Activated B cell treated with CpG ODN at 0.5 μM for 24 hours (primary cell): ENCODE measurements at regions not wholly inside any gene's neighbourhood (a gene's known extent, or its start where the extent isn't known, plus 50 kb on each side); places are given as distances from the start of the nearest gene placed in this dataset.

ENCODE experiments used
- ATAC-seq: fragments of 200-7000 bp; cut with Tn5 transposase; one replicate; pipeline ENCODE4 v1.10.0; 2021; ENCODE audit warnings: low read depth, mild to moderate bottlenecking, moderate library complexity
- CTCF ChIA-PET: fragments of 350-600 bp; sonication (Branson Sonifier 250); formaldehyde crosslinking; loops from one replicate; lab custom pipeline; 2021; ENCODE audit warnings: antibody characterized with exemption; lab: Charles Lee
- POLR2A ChIA-PET: fragments of 350-600 bp; sonication (Branson Sonifier 250); formaldehyde crosslinking; loops from one replicate; lab custom pipeline; 2021; ENCODE audit warnings: antibody characterized with exemption; lab: Charles Lee
- DNase-seq: peaks from one replicate; pipeline ENCODE4 v3.0.0; 2022
- H3K27ac Mint-ChIP-seq: one replicate; pipeline ENCODE4 v1.8.0; 2020; ENCODE audit warnings: mixed read lengths
- H3K27me3 Mint-ChIP-seq: one replicate; pipeline ENCODE4 v1.8.0; 2021; ENCODE audit warnings: mixed read lengths
- H3K36me3 Mint-ChIP-seq: one replicate; pipeline ENCODE4 v1.8.0; 2021; ENCODE audit warnings: low read depth, mixed read lengths
- H3K4me1 Mint-ChIP-seq: one replicate; pipeline ENCODE4 v1.8.0; 2021; ENCODE audit warnings: mixed read lengths
- H3K4me3 Mint-ChIP-seq: one replicate; pipeline ENCODE4 v1.8.0; 2020; ENCODE audit warnings: mild to moderate bottlenecking, mixed read lengths
- H3K9me3 Mint-ChIP-seq: one replicate; pipeline ENCODE4 v1.8.0; 2020; ENCODE audit warnings: mixed read lengths
- CTCF ChIP-seq: fragments of 200-600 bp; IDR thresholded peaks from one replicate; pipeline ENCODE4 v1.8.0; 2022; ENCODE audit warnings: antibody characterized with exemption, mild to moderate bottlenecking
- intact Hi-C: fragments of 100-400 bp; cut with micrococcal nuclease; formaldehyde crosslinking; loops from one replicate; pipeline ENCODE4 v1.15.1; 2024

GRCh38 chr11:21909145-21909544 lies 283.7 kb upstream of the ANO5 start:
- Mint-ChIP-seq H3K27ac (no peak overlapping the region), H3K4me1 (no peaks in the 10 kb centered on the region), H3K27me3 (no peaks in the 10 kb centered on the region), H3K4me3 (no peak overlapping the region), H3K36me3 (no peaks in the 10 kb centered on the region), H3K9me3 (no peaks in the 10 kb centered on the region)
- CTCF ChIA-PET: no interaction called here
- intact Hi-C loops: no loop called here
- no peak for TF ChIP-seq CTCF
- POLR2A ChIA-PET: no interaction called here
- DNase-seq: no peak
- ATAC-seq: no peak

- DNase-seq (no peak), ATAC-seq (no peak)
- H3K4me3 Mint-ChIP-seq: no peak overlapping the region
- no peaks in the 10 kb centered on the region for H3K27me3 Mint-ChIP-seq
- CTCF ChIA-PET: no interaction called here
- no peaks in the 10 kb centered on the region for H3K36me3 Mint-ChIP-seq
- intact Hi-C loops: no loop called here
- POLR2A ChIA-PET: no interaction called here
- TF ChIP-seq CTCF: no peak
- no peak overlapping the region for H3K27ac Mint-ChIP-seq
- no peaks in the 10 kb centered on the region for H3K4me1 Mint-ChIP-seq
- peaks cover 7% of the 10 kb centered on the region for H3K9me3 Mint-ChIP-seq
Measured at GRCh38 chr11:21911061-21911460, 281.8 kb upstream of the ANO5 start.

- ChIA-PET POLR2A (no interaction called here), CTCF (no interaction called here)
- ATAC-seq (no peak), DNase-seq (no peak)
- H3K9me3 Mint-ChIP-seq: peaks cover 7% of the 10 kb centered on the region
- no peaks in the 10 kb centered on the region for H3K27me3 Mint-ChIP-seq
- TF ChIP-seq CTCF: no peak
- H3K4me3 Mint-ChIP-seq: no peak overlapping the region
- no peaks in the 10 kb centered on the region for H3K4me1 Mint-ChIP-seq
- intact Hi-C loops: no loop called here
- H3K36me3 Mint-ChIP-seq: no peaks in the 10 kb centered on the region
- no peak overlapping the region for H3K27ac Mint-ChIP-seq
Measured at GRCh38 chr11:21912285-21912684, 280.6 kb upstream of the ANO5 start.

GRCh38 chr11:21921151-21921550 lies 271.7 kb upstream of the ANO5 start:
- intact Hi-C loops: no loop called here

DNA sequence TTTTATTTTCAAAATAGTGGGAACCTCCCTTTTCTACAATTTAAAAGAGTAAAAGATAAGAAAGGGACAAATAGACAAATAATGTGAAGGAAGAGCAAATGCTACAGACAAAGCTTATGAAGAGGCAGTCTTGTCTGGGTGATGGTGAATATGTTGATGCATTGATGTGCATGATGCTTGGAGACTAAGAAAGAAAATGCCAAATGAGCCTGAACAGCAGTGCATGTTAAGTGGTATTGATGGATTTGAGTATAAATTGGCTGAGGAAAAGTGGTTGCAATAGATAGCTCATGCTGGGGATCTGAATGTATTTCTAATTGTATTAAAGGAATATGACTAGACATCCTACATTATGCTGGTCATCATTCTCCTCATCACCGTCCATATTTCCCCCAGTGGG lies 268.6 kb upstream of the ANO5 start:
- CTCF ChIA-PET: no interaction called here
- Mint-ChIP-seq H3K36me3 (no peaks in the 10 kb centered on the region), H3K27me3 (no peaks in the 10 kb centered on the region), H3K4me1 (no peaks in the 10 kb centered on the region), H3K4me3 (no peak overlapping the region), H3K9me3 (peaks cover 5% of the 10 kb centered on the region), H3K27ac (no peak overlapping the region)
- ATAC-seq (no peak), DNase-seq (no peak)
- intact Hi-C loops: no loop called here
- TF ChIP-seq CTCF: no peak
- POLR2A ChIA-PET: no interaction called here

More at GRCh38 chr11:21921151-21921550, 271.7 kb upstream of the ANO5 start:
- no peak for ATAC-seq
- Mint-ChIP-seq H3K27me3 (no peaks in the 10 kb centered on the region), H3K4me3 (no peak overlapping the region), H3K9me3 (peaks cover 5% of the 10 kb centered on the region), H3K4me1 (no peaks in the 10 kb centered on the region), H3K27ac (no peak overlapping the region), H3K36me3 (no peaks in the 10 kb centered on the region)
- ChIA-PET CTCF (no interaction called here), POLR2A (no interaction called here)
- no peak for TF ChIP-seq CTCF
- DNase-seq: no peak
